Suppressor macrophage (primary cell): ENCODE measurements at regions not wholly inside any gene's neighbourhood (a gene's known extent, or its start where the extent isn't known, plus 50 kb on each side); places are given as distances from the start of the nearest gene placed in this dataset.

Experiments
- DNase-seq, 4 experiments: peaks; one replicate each; pipeline ENCODE4 v3.0.0-alpha.2; 2020 to 2022

- DNase-seq: no peak
Measured at GRCh38 chr1:90494748-90495282, 222.3 kb downstream of the BARHL2 start.

- DNase-seq: no peak
Measured at GRCh38 chr1:90488451-90488850, 228.7 kb downstream of the BARHL2 start.

GRCh38 chr1:90486996-90487395, 230.1 kb downstream of the BARHL2 start:
- no peak for DNase-seq

GRCh38 chr1:90486134-90486824, 230.8 kb downstream of the BARHL2 start:
- DNase-seq: no peak

- no peak for DNase-seq
Measured at GRCh38 chr1:90480271-90480835, 236.7 kb downstream of the BARHL2 start.

- no peak for DNase-seq
Measured at GRCh38 chr1:90476994-90477393, 240.1 kb downstream of the BARHL2 start.

- DNase-seq: no peak
Measured at GRCh38 chr1:90476411-90476810, 240.7 kb downstream of the BARHL2 start.

- DNase-seq: no peak
Measured at GRCh38 chr1:90475631-90476030, 241.5 kb downstream of the BARHL2 start.

- DNase-seq: no peak
Measured at GRCh38 chr1:90474731-90475130, 242.4 kb downstream of the BARHL2 start.

GRCh38 chr1:90474158-90474557, 242.9 kb downstream of the BARHL2 start:
- no peak for DNase-seq

GRCh38 chr1:90472775-90473174, 244.3 kb downstream of the BARHL2 start:
- DNase-seq: no peak

- no peak for DNase-seq
Measured at GRCh38 chr1:90459570-90459969, 257.5 kb downstream of the BARHL2 start.

GRCh38 chr1:90457985-90458384, 259.1 kb downstream of the BARHL2 start:
- DNase-seq: no peak

- no peak for DNase-seq
Measured at GRCh38 chr1:90452491-90452890, 264.6 kb downstream of the BARHL2 start.

- no peak for DNase-seq
Measured at GRCh38 chr1:90443354-90443753, 273.7 kb downstream of the BARHL2 start.

GRCh38 chr1:90435351-90435750, 281.8 kb downstream of the BARHL2 start:
- DNase-seq: no peak

GRCh38 chr1:90434460-90434859, 282.6 kb downstream of the BARHL2 start:
- no peak for DNase-seq

- DNase-seq: no peak
Measured at GRCh38 chr1:90417126-90417525, 300.0 kb downstream of the BARHL2 start.

- no peak for DNase-seq
Measured at GRCh38 chr1:90414201-90414600, 302.9 kb downstream of the BARHL2 start.

- DNase-seq: no peak
Measured at GRCh38 chr1:90413519-90413918, 303.6 kb downstream of the BARHL2 start.

GRCh38 chr1:90412563-90412962, 304.5 kb downstream of the BARHL2 start:
- DNase-seq: no peak

GRCh38 chr1:90411185-90411584, 305.9 kb downstream of the BARHL2 start:
- DNase-seq: no peak

- no peak for DNase-seq
Measured at GRCh38 chr1:90407737-90408136, 309.4 kb downstream of the BARHL2 start.

- DNase-seq: no peak
Measured at GRCh38 chr1:90405726-90406125, 311.4 kb downstream of the BARHL2 start.
